GM18907 (cell line): ENCODE measurements at regions not wholly inside any gene's neighbourhood (a gene's known extent, or its start where the extent isn't known, plus 50 kb on each side); places are given as distances from the start of the nearest gene placed in this dataset.
"Not testable (repeated sequence)": the region's sequence is repeated elsewhere in the genome, so short reads cannot be mapped to it uniquely, and the experiment has no call there.

Source experiments
- ATAC-seq: cut with Tn5 transposase; IDR thresholded peaks from one replicate; pipeline ENCODE4 v1.9.1; 2021; ENCODE audit warnings: mild to moderate bottlenecking, moderate library complexity; ENCODE audit not compliant: unreplicated experiment

GRCh38 chr3:76505202-76505845 is 534.6 kb upstream of the ROBO2 start:
- ATAC-seq, result no peak

GRCh38 chr3:76509179-76509830 is 530.6 kb upstream of the ROBO2 start:
- ATAC-seq, result no peak

DNA sequence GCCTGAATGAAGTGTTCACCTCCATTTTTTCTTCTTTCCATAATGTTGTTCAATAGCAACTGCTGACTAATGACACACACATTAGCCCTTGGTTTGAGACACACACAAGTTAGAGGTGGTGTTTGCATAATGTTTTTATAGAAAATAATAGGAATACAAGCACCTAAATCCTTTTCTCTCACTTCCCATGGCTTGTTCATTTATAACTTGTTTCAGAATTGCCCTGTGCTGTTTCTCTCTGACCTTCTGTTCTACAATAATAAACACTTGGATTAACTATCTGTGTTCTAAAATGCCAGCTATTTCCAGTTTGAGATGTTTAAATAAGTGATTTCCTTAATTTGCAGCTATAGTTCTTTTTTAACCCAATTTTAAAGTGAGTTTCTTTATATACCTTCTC is 525.1 kb upstream of the ROBO2 start:
- no peak for ATAC-seq

DNA sequence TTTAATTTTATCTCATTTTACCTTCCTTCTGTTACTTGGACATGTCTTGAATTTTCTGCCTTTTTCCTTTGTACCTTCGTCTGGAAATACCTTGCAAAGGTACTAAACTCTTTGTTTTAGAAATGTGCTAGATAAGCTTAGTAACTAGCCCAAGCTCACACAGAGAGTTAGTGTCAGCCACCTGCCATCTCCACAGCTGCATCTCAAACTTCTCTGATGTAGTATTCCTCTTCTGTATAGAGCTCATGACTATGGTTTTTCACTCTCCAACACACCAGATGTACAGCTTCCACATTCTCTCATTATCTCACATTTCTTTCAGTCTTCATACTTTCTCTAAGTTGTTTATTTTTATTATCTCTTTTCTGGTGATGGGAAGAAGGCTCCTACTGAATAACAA is 516.6 kb upstream of the ROBO2 start:
- ATAC-seq, result no peak

- ATAC-seq, result no peak
Observed at GRCh38 chr3:76525726-76526125, 514.2 kb upstream of the ROBO2 start.

- no peak for ATAC-seq
Observed at GRCh38 chr3:76527773-76528172, 512.1 kb upstream of the ROBO2 start.

- no peak for ATAC-seq
Observed at GRCh38 chr3:76532158-76532822, 507.6 kb upstream of the ROBO2 start.

DNA sequence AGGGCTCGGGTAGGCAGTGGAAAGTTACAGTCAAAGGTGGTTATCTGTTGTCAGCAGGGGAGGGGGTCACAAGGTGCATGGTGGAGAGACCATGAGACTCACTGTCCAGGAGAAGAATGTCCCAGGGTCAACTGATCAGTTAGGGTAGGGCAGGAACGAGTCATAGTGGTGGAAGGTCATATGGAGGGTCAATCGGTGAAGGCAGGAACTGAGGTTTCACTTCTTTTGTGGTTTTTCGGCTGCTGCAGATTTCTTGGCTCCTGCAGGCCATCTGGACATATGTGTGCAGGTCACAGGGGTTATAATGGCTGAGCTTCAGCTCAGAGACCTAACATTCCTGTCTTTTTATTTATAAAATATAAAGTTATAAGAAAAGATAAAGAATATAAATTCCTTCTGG is 506.2 kb upstream of the ROBO2 start:
- not testable (repeated sequence) for ATAC-seq

- ATAC-seq, result not testable (repeated sequence)
Observed at GRCh38 chr3:76537857-76538256, 502.0 kb upstream of the ROBO2 start.

DNA sequence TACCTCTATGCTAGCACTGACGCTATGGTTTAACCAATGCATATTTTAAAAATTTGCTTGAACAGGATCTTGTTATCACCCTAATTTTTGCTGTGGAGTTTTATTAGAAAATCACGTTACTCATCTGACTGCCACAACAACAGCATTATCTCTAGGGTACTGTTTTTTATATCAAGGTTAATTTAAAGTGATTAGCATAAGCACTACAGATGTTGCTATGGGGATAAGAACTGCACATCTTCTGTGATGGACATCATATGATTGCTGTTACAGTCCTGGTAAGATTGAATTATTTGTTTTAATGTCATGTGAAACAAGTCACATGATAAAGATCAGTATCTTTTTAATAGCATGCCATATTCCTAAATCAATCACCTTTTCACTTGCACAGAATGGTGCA is 492.2 kb upstream of the ROBO2 start:
- ATAC-seq, result no peak

DNA sequence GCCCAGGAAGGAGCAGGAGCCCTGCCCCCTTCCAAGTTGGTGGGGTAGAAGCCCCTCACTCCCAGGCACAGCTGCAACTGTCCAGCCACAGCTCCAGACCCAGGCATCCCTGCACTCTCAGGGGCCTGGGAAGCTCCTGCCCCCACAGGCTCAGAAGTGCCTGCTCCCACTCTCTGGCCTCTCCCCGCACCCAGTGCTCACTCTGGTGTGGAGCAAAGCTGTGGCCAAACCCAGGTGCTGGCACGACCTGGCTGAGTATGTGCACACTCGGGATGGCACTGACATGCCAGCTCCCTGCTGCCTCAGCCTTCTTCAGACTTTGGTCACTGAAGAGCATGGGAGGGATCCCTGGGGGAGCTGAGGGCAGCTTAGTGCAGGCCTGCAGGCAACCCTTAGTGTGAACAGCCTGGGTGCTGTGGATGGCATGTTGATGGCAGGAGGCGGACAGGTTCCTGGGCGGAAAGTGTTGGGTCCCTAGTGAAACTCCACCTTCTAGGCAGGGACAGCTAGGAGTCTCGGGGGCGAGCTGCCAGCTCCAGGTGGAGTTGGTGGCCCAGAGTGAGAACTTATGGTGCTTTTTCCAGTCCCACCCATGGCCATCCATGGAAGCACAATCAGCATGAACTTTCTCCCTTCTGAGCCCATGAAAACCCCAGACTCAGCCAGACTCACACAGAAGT is 489.2 kb upstream of the ROBO2 start:
- ATAC-seq, result no peak

DNA sequence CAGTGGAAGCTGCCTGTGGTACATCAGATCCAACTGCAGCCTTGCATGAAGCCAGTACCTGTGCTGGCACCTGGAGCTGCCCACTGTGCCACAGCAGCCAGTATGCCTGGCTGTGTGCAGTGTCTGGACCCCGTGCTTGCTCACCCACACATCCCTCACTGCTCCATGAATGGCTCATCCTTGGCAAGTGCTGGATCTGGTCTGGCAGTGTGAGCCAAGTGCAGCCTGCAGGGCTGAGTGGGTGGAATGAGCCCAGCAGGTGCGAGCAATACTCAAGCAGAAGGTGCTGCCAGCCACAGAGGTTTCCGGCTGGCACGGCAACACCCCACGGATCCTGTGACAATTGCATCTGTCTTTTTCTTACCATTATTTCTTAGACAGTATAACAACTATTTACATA is 488.2 kb upstream of the ROBO2 start:
- ATAC-seq, result no peak

DNA sequence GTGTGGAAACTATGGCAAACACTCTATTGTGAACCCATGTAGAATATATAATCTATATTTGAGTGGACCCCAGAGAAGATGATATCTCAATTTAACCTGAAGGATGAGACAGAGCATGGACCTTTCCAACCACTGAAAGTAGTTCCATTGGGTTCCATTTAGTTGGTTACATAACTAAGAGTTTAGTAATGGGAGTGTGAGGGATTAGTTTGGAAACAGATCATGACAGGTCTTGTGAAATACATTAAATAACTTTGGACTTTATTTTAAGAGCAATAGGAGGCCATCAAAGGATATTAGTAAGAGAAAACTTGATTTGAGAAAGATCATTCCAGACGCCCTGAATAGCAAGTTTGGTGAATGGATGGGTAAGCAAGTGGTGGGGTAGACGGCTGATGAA is 487.2 kb upstream of the ROBO2 start:
- ATAC-seq, result no peak

- ATAC-seq, result no peak
Observed at GRCh38 chr3:76554707-76555106, 485.2 kb upstream of the ROBO2 start.

GRCh38 chr3:76561494-76562236 is 478.2 kb upstream of the ROBO2 start:
- ATAC-seq, result no peak

DNA sequence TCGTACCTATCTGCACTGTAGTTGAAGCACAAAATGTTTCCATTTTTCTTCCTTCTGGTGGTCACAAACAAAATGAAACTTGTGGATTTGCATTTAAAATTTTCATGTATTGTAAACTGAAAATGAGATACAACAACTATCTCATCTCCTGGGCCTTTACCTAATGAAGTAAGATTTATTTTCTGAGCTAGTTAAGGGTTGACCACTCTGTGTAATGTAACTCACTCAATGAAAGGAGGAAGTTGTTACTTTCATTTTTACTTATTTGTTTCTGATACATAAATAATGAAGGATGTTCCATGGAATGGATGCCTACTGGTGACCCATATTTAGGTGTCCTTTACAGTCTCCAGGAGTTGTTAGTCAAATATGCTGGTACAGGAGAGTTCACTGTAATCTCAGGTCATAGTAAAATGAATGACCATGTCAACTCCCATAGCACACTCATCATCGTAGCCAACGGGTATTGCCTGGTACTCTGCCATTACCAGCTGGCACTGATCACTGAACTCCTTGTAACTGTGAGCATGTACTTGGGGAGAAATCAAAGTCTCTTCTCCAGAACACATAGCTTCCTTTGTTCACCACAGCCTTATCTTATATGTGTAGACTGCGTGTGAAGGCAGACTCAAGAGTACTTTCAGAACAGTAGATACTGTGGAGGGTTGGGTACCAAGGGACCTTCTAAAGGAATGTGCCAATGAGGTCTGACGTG is 474.2 kb upstream of the ROBO2 start:
- ATAC-seq, result no peak

- no peak for ATAC-seq
Observed at GRCh38 chr3:76566211-76566534, 473.7 kb upstream of the ROBO2 start.

GRCh38 chr3:76566904-76567303 is 473.0 kb upstream of the ROBO2 start:
- no peak for ATAC-seq

DNA sequence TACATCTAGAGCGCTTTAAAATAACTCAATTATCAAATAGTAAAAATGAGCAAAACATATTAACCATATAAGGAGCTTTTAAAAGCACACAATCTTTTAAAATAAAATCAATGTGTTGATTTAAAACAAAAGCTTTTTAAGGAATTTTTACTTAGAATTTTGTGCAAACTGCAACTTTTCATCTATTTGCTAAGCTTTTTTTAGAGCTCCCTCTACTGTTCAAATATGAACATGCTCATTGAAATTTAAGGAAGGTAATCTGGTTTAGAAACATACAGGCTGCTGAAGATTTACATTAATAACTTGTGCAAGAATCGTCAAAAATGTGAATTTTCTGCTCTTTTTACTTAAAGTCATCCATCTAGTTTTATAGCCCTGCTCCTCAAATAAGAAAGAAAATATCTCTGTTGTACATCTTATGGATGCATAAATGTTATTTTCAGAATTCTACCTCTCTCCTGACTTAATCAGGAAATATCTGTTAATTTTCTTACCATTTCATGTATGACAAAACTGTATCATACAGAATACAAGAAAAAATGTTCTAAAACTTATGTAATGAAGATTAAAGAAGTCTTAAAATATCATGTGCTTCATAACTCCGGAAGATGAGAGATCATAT is 469.4 kb upstream of the ROBO2 start:
- no peak for ATAC-seq

GRCh38 chr3:76576201-76576600 is 463.7 kb upstream of the ROBO2 start:
- ATAC-seq, result no peak
